CD4-positive, alpha-beta T cell treated with Interleukin-10 for 1 hour (primary cell): ENCODE measurements at regions not wholly inside any gene's neighbourhood (a gene's known extent, or its start where the extent isn't known, plus 50 kb on each side); places are given as distances from the start of the nearest gene placed in this dataset.

Experiments used
- DNase-seq: peaks from one replicate; pipeline ENCODE4 v3.0.0-alpha.2; 2020

DNA sequence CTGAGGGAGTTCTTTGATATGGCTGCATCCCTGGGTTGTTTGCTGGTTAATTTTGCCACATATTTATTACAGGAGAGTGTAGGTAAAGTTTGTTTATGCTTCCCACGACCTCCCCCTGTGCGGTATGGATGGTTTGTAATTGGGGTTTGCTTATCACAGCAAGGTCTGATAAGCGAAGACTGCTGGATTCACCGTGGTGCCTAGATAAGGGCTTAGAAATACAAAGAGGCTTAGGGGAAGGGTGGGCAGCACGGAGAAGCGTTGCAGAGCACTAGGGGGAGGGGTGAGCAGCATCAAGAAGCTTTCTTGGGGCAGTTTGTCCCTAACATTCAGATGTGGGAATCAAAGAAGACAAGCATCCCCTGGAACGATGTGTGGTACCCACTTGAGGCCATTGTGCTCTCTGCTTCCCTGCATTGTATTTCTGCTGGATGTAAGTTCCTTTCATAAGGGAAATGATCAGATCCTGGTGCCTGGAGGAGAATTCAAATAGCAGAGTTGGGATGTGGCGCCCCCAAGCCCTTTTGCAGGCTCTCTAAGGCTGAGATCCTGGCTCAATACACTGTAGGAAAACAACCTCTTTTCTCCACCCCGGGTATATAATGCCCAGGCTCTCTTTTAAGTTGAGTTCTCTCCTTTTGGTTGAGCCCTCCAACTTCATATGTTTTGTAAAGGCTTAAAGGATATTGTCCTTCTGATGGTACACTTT is 598.1 kb upstream of the ADGRL4 start:
- DNase-seq: no peak

DNA sequence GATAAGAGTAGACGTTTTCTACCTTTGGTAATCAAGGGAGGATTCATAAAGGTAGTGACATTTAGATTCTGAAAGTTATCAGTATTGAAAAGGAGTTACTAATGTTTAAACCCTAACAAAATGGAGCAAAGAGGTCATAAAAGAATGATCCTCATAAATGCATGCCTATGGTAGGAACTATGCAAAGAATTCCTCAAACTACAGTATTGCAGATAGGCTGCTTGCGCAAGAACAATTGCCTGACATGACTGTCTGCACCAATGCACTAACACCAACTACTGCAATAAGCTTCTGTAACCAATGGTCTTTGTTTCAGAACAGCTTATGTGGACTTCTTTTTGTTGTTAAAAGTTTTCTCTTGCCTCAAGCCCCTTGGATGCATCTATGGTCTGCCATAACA is 597.3 kb upstream of the ADGRL4 start:
- DNase-seq: no peak

DNA sequence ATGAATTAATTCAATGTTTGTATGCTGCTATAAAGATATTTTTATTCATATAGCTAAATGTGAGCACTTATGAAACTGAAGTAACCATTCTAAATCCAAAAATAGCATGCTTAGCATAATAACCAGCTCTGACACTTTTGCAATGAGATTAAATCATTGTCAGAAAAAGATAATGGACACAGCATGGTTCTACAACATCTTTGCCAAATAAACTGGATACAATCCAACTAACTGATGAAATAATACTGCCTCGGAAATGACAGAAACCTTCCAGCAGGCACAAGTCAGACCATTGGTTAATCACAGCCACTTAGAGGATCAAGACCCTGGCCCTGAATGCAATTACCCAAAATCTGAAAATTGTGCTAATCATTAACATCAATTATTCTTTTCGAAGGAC is 592.7 kb upstream of the ADGRL4 start:
- no peak for DNase-seq

DNA sequence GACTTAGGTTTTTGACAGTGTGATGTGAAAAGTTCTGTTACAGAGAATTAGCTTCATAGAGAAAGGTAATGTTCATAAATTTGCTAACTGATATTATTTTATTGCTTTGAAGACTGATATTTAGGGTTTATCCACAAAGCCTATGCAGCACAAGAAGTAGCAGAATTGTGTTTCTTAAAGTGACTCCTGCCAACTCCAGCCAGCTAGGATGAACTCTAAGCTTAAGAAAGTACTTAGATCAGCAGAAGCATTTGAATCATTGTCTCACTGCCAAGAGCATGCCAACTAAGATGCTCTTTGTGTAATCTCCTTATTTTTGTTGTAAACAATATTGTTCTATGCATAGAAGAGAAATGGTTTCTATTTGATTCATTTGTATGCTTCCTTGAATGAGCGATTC is 589.4 kb upstream of the ADGRL4 start:
- DNase-seq: no peak

DNA sequence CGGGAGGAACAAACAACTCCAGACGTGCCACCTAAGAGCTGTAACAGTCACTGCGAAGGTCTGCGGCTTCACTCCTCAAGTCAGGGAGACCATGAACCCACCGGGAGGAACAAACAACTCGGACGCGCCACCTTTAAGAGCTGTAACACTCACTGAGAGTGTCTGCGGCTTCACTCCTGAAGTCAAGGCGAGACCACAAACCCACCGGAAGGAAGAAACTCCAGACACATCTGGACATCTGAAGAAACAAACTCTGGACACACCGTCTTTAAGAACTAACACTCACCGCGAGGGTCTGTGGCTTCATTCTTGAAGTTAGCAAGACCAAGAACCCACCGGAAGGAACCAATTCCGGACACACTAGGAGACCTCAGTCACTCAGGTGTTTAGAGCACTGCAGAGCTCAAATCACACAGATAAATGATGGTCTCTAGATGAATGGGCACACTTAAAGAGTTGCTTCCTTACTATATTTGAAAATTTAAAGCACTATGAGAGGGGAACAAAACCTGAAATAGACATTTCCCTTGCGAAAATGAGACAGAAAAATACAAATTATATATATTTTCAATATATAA is 587.7 kb upstream of the ADGRL4 start:
- no peak for DNase-seq

DNA sequence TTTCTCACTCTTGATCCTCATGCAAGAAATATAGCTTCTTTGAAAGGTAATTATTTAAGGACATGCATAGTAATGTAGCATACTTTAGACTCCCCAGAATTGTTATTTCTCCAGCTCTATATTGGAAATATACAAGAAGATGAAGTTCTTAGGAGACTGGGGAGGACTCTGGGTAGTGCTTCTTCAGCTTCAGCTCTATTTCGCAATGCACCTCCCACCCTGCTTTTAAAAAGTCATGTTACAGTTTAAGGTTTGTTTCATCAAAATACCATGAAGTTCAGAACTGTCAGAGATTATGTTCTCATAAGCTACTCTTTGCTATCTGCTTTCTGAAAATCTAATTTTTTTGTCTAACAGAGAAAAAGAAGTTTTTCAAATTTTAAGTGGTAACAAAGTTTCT is 586.2 kb upstream of the ADGRL4 start:
- no peak for DNase-seq

DNA sequence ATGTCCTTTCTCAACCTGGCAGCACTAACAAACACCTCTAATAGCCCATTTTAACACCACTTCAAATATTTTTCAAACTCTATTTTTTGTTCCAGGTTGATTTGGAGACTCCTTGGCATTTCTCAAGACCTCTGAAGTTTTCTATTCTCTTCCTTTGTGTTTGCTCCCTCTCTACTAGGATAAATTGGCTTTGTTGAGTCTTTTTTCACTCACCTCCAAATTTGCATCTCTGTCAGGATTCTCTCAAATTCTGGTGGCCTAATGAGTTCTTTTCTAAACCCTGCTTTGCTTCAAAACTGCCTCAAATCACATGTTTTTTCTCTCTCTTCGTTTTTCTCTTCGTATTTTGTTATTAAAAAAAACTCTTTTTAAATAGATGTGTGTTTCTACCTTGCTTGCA is 582.2 kb upstream of the ADGRL4 start:
- DNase-seq: no peak

DNA sequence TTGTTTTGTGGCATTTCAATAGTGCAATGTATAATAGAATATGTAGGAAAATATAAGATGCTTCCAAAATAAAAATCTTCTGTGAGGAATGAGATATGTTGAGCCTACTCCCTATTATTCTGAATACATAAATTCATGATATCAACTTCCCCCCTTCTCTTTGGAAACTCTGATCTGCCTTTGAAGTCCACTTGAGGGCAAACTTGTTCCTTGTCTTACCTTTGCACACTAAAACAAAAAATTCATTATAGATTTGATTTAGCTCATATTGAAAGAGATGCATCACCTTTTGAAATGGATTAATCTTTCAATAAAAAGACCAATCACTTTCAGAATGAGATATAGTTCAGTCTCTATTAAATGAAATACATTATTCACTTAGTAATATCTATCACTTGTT is 580.7 kb upstream of the ADGRL4 start:
- no peak for DNase-seq

DNA sequence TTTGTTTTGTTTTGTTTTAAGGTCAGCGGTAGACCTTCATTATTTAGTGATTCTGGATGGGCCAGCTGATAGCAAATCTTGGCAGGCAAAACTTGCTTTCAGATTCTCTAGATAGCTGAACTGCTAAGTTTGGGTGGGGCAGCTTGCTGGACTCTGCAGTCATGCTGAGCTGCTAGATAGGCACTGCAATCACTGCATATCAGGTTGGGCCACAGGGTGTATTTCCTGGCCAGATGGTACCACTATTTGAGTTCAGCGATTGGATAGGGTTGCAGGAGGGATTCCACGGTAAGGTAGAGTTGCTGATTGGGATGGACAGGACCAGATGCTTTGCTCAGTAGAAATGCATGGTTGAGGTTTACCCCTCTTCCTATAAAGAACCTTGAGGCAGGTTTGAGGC is 579.3 kb upstream of the ADGRL4 start:
- DNase-seq: no peak

DNA sequence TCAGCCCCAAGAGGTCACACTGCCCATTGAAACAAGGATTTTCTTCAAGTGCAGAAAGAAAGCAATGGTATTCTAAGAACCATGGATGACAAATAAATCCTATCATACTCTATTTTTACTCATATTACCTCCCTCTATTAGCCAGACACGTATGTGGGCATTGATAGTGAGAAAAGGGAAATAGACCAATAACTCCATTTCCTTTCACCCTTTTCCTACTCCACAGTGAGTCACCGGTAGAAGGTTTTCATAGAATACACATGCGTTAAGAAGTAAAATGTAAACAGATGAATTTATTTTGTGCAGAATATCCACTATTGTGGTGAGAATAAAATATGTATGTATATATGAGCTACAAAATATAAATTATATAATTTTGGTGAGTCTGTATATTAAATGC is 568.9 kb upstream of the ADGRL4 start:
- no peak for DNase-seq

DNA sequence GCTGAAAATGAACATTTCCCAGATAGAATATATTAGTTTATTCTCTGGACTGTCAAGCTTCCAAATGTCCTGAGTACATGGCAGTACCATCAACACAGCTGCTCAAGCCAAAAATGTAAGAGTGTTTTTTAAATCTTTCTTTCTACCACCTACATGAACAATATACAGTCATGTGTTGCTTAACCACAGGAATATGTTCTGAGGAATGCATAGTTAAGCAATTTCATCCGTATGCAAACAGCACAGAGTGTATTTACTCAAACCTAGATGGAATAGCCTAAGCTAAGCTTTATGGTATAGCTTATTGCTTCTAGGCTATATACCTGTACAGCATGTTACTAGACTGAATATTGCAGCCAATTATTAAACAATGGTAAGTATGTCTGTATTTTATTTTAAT is 561.9 kb upstream of the ADGRL4 start:
- no peak for DNase-seq

DNA sequence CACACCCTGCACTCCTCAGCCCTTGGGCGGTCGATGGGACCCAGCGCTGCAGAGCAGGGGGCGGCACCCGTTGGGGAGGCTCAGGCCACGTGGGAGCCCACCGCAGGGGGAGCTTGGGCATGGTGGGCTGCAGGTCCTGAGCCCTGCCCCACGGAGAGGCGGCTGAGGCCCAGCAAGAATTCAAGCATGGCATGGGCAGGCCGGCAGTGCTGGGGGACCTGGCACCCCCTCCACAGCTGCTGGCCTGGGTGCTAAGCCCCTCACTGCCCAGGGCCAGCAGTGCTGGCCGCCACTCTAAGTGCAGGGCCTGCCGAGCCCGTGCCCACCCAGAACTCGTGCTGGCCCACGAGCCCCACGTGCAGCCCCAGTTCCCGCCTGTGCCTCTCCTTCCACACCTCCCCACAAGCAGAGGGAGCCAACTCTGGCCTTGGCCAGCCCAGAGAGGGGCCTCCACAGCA is 555.0 kb upstream of the ADGRL4 start:
- DNase-seq: no peak

DNA sequence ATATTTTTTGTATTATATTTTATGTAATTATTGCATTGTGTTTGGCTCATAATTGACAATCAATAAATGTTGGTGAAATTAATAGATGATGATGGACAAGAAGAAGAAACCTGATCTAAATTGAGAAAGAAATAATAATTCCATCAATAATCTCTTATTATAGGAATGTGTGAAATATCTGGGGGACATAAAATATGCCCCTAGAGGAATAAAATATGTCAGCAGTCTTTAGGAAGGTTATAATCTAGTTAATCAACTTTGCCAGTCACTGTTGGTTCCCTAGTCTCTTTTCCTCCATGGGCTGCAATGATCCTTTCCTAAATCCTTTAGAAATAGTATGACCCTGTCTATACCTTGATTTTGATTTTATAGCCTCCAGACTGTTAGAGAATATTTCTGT is 549.7 kb upstream of the ADGRL4 start:
- DNase-seq: no peak

DNA sequence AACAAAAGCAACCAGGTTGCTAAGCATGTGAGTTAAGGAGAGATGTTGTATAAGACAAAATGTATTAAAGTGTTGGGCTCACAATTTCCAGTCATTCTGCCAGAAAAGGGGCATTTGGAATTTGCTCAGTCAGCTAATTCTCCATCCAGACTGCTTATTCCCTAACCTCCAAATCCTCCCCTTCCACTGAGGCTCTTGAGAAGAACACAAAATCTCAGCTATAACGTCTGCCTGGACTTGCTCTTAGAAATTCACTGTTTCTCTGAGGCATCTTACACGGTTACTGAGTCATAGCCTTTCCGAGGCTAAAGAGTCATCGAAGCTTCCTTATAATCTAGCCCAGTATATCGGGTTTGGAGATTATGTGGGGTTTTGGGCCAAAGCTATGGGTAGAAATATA is 548.2 kb upstream of the ADGRL4 start:
- DNase-seq: no peak

DNA sequence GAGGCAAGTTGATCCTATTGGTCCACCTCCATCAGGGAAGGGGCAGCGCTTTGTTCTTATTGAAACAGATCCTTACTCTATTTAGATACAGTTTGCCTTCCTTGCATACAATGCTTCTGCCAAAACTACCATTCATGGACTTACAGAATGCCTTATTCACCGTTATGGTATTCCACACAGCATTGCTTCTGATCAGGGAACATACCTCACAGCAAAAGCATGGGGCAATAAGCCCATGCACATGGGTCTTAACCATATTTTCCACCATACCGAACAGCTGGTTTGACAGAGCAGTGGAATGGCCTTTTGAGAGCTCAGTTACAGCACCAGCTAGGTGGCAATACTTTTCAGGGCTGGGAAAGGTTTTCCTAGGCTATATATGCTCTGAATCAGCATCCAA is 544.8 kb upstream of the ADGRL4 start:
- no peak for DNase-seq

DNA sequence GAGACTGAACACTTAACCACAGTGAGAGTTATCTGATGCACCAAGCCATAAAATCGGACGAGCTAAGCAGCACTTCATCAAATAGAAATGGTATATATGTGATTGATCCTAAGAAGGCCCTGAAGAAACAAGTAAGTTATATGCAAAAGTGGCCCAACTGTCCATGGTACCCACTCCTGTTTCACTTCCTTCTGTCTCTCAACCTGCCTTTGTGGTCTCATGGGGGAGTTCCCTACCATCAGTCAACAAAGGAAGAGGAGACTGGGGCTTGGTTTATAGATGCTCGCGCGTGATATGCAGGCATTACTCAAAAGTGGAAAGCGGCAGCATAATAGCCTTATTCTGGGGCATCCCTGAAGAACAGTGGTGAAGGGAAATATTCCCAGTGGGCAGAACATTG is 543.9 kb upstream of the ADGRL4 start:
- no peak for DNase-seq

DNA sequence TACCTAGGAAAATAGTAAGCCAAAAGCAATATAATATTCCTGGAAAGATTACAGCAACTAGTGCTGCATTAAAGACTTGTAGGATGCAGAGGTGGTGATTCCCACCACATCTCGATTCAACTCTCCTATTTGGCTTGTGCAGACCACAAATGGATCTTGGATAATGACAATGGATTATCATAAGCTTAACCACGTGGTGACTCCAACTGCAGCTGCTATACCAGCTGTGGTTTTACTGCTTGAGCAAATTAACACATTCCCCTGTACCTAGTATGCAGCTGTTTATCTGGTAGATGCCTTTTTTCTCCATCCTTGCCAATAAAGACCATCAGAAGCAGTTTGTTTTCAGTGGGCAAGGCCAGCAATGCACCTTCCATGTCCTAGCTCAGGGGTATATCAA is 542.7 kb upstream of the ADGRL4 start:
- no peak for DNase-seq

DNA sequence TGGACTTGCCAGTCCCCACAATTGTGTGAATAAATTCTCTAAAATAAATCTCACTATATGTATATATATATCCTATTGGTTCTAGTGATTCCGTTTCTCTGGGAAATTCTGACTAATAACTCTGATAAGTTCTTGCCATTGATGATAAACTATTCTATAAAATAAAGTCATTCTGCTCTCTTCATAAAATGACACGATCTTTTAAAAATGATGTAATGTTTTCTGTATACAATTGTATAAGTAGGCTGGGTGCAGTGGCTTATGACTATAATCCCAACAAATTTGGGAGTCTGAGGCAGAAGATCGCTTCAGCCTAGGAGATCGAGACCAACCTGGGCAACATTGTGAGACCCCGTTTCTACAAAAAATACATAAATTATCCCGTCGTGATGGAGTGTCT is 541.0 kb upstream of the ADGRL4 start:
- DNase-seq: no peak

DNA sequence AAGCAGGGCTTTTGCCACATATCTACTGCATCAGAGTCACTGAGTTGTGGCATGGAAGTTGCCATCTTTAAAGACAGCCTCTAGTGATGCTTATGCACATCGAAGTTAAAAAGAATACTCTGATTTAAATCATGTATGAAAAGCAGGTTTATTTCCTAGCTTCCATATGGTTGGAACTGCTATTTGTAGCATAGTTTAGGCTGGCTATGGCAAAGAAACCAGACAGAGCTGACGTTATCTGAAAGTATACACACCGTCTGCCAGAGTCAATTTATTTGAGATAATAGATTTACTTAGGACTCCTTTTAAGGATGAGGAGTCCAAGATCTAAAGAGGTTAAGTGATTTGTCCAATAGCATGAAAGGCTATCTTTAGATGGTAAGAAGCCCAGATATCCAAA is 536.9 kb upstream of the ADGRL4 start:
- DNase-seq: no peak

DNA sequence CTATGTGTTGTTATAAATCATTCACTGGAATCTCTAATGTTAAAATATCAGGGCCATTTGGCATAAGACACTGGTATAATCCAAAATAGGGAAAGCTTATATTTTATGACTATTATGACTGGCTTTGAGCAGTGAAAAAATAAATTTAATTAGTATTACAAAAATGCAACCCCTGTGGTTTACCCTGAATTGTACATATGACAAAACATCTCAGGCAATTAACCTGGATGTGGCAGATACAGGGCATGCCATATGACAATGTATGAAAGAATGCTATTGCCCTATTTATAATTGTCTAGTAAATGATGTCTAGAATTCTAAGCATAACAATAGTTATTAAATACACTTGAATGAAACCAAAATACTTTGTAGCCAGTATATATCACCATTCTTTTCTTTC is 532.5 kb upstream of the ADGRL4 start:
- no peak for DNase-seq

DNA sequence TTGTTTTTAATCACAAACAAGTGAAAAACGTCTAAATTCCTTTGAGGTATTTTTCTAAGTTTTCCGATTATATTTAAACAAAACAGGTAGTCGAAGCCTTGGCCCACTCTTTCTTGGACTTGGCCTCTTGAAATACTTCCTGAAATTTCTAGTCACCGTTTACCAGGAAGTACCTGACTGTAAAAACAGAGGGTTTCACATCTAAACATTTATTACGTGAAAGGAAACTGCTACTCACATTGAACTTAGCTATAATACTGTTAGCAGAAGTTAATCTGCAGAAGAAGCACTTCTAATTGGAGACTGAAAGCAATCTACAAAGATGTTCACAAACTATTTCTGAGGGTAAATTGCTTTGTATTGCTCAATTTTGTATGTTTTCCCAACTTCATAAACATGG is 526.0 kb upstream of the ADGRL4 start:
- no peak for DNase-seq

DNA sequence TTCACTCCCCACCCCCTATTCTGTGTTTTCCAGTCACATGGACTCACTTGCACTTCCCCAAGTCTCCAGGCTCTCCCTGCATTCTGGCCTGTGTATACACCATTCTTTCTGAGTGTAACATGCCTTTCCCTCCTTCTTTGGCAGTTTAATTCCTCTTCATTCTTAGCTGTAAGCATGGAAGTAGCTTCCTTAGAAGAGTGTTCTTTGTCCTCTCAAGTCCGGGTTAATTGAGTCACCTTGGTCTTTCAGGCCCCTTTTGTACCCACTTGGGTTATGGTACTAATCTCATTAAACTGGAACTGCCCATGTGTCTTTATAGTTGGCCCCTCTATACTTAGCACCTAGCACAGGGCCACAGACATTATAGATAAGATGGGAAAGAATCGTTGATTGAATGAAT is 525.3 kb upstream of the ADGRL4 start:
- DNase-seq: no peak

DNA sequence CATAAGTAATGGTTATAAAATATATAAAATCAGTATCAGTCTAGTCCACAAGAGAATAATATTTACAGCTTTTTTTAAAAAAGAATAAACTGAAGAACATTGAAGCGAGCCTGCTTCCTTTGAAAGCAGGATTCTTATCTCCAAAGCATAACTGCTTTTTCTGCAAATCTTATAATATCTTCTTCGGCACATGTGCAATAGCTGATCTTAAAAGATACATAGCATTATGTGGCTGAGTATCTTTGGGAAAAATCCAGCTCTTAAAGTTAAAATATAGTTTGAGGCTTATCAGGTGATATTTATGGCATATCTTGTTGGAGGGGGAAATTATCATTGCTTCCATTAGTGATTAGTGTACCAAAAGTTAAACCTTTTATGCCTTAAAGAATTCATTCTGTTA is 523.9 kb upstream of the ADGRL4 start:
- no peak for DNase-seq

DNA sequence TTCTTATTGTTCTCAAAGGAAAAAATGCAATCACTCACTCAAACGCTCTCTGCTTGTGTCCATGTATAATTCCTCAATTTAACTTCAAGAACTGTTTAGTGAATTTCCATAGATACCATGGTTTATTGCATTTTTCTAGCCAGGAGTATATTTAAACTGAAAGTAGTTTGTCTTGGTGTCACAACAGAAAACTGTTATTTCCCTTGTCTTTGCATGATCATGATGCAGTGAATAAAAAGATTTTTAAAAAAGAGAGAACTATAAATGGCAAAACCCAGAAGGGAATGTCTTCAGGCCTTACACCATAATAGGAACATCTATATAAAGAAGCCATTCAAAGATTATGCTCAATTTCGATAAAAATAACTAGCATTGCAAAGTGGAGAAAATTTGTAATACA is 523.5 kb upstream of the ADGRL4 start:
- DNase-seq: no peak

DNA sequence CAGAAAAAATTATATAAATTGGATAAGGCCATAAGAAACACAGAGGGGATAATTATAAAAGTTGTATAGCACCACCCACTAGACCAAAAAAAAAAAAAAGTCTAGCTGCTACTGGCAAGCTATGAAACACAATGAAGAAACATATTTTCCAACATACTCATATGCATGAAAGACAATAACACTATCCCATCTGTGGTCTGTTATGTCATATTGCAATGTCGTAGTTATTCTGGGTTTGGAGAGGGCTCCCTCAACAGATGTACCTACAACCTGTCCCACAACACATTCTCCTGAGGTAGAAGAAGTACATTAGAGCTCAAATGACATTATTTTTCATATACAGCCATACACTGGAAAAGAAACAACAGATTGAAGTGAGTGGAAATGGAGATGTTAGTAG is 517.6 kb upstream of the ADGRL4 start:
- no peak for DNase-seq
